AG09309 (cell line): ENCODE measurements at regions not wholly inside any gene's neighbourhood (a gene's known extent, or its start where the extent isn't known, plus 50 kb on each side); places are given as distances from the start of the nearest gene placed in this dataset.

Experiments used
- DNase-seq: peaks from one replicate; pipeline ENCODE4 v3.0.0-alpha.2; 2010; ENCODE audit warnings: low read depth
- H3K4me3 ChIP-seq: 2 replicates; pipeline ENCODE4 v1.5.1; 2011; ENCODE audit warnings: mild to moderate bottlenecking, low read depth, low read length, moderate library complexity; ENCODE audit not compliant: control insufficient read depth
- CTCF ChIP-seq: IDR thresholded peaks from 2 replicates; pipeline ENCODE4 v1.5.1; 2011; ENCODE audit warnings: mild to moderate bottlenecking, low read depth, low read length, inconsistent platforms; ENCODE audit not compliant: insufficient read depth, control insufficient read depth; ENCODE audit errors: missing control alignments

GRCh38 chr4:125620066-125620860 is 305.5 kb downstream of the FAT4 start:
- no peak for DNase-seq
- H3K4me3 ChIP-seq: no peak overlapping the region
- no peak for TF ChIP-seq CTCF

- DNase-seq: no peak
- no peak for TF ChIP-seq CTCF
- H3K4me3 ChIP-seq: no peak overlapping the region
Measured at GRCh38 chr4:125624951-125625350, 310.2 kb downstream of the FAT4 start.

- H3K4me3 ChIP-seq: no peak overlapping the region
- TF ChIP-seq CTCF: no peak
- DNase-seq: no peak
Measured at GRCh38 chr4:125626946-125627345, 312.2 kb downstream of the FAT4 start.

- no peak for DNase-seq
- TF ChIP-seq CTCF: no peak
- no peak overlapping the region for H3K4me3 ChIP-seq
Measured at GRCh38 chr4:125639182-125639621, 324.4 kb downstream of the FAT4 start.

GRCh38 chr4:125641611-125642010 is 326.9 kb downstream of the FAT4 start:
- DNase-seq: no peak
- no peak for TF ChIP-seq CTCF
- H3K4me3 ChIP-seq: no peak overlapping the region

- no peak for DNase-seq
- H3K4me3 ChIP-seq: no peak overlapping the region
- TF ChIP-seq CTCF: no peak
Measured at GRCh38 chr4:125642645-125643044, 327.9 kb downstream of the FAT4 start.
